GM13977 (cell line): ENCODE measurements at regions not wholly inside any gene's neighbourhood (a gene's known extent, or its start where the extent isn't known, plus 50 kb on each side); places are given as distances from the start of the nearest gene placed in this dataset.

Source experiments
- DNase-seq: peaks from one replicate; pipeline ENCODE4 v3.0.0; 2012; ENCODE audit warnings: low spot score
- in situ Hi-C: fragments of 300-500 bp; cut with MboI; formaldehyde crosslinking; loops from one replicate; pipeline ENCODE4 v1.12.0; 2022; ENCODE audit warnings: low sequenced_read_pairs, low pct_unique_long_range_greater_than_20kb, mixed read lengths, inconsistent platforms; ENCODE audit not compliant: unreplicated experiment
- TF ChIP-seq, protein P1 (sequence below): IDR thresholded peaks from 2 replicates; pipeline ENCODE4 v1.5.1; 2012; ENCODE audit warnings: mild to moderate bottlenecking, control low read depth; ENCODE audit not compliant: insufficient read depth; ENCODE audit errors: extremely low read depth, missing control alignments

DNA sequence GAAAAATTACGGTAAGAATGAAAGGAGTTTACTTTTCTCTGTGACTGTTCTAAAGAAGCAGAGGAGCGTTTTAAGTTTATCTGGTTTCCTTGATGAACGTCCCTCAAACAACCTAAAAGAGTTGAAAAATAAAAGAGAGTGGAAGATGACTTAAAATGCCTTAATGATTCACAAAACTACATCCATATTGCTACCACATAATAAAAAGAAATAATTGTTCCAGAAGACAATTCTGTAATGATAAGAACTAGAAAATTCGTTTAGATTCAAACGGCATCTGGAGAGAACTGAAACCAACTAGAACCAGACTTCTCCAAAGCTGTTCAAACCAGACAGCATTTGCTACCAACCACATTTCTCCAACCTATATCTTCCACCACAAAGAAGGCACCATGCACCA, 68.1 kb downstream of the TEKT4 start:
- in situ Hi-C loops, result no loop called here
- TF ChIP-seq, protein P1, sequence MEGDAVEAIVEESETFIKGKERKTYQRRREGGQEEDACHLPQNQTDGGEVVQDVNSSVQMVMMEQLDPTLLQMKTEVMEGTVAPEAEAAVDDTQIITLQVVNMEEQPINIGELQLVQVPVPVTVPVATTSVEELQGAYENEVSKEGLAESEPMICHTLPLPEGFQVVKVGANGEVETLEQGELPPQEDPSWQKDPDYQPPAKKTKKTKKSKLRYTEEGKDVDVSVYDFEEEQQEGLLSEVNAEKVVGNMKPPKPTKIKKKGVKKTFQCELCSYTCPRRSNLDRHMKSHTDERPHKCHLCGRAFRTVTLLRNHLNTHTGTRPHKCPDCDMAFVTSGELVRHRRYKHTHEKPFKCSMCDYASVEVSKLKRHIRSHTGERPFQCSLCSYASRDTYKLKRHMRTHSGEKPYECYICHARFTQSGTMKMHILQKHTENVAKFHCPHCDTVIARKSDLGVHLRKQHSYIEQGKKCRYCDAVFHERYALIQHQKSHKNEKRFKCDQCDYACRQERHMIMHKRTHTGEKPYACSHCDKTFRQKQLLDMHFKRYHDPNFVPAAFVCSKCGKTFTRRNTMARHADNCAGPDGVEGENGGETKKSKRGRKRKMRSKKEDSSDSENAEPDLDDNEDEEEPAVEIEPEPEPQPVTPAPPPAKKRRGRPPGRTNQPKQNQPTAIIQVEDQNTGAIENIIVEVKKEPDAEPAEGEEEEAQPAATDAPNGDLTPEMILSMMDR, result no peak
- no peak for DNase-seq

- in situ Hi-C loops, result no loop called here
- TF ChIP-seq, protein P1, result no peak
- no peak for DNase-seq
Measured at GRCh38 chr2:94947097-94948016, 76.1 kb downstream of the TEKT4 start.

DNA sequence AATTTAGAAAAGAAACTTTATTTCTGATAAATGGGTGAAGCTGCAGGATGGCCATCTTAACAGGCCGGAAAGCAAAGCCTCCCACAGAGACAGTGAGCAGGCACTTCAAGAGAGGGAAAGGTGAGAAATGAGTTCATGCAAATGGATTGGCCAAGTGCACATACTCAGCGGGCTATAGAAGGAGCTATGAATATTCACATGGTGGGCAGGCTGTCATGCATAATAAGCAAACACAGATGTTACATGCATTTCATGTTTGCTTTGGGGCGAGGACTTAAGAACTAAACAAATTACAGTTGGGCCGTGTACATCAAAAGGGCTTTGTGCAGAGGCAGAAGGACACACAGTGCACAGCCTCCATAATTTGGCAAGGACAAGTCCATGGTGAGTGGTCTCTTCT, 69.8 kb upstream of the MAL start:
- TF ChIP-seq, protein P1, result no peak
- no peak for DNase-seq
- in situ Hi-C loops, result no loop called here

DNA sequence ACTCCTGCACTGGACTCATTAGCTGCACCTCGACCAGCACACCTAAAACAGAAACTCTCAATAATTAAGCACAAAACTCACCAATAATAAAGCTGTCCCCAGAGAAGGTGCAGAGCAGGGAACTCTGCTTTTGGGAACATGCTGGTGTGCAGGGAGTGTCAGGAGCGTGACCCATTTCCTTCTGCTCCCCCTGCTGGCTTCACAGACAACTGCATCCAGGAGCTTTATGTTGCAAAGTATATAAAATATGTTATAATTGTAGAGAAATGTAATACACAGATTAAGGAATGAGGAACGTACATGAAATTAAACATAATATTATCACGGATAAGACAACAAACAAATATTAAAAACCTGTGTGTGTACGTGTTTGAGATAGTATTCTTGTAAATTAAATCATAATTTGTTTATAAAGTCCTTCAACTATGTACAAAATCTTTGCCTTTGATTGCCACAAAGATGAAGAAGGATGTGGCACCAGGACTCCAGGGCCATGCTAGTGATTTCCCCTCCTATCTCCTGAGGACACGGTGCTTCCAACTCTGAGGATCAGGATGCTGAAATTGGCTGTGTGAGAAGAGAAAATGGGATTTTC, 68.6 kb upstream of the MAL start:
- in situ Hi-C loops, result no loop called here
- TF ChIP-seq, protein P1, result peak; percentile 71
- peak; percentile 54 for DNase-seq

GRCh38 chr2:94958245-94958644, 67.3 kb upstream of the MAL start:
- in situ Hi-C loops, result no loop called here
- TF ChIP-seq, protein P1, result no peak
- DNase-seq, result no peak

DNA sequence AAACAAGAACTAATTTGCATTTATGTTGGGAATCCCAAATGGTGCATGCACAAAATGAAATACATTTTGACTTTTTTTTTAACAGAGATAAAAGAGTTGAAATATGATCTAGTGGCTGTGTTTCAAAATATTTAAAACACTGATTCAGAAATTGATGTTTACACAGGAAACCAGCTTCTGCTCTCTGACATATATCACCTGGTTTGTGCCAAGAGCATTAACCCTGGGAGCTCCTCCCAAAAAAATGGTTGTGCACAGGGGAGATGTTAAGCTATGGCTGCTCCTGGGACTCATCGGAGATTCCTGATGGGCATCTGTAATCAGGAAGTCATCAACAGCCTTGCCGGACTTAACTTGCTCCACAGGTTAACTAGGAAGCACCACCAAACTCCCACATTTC, 65.2 kb upstream of the MAL start:
- TF ChIP-seq, protein P1, result no peak
- DNase-seq, result no peak
- in situ Hi-C loops, result no loop called here
